Colonic mucosa (tissue), 4 donors: ENCODE measurements at regions not wholly inside any gene's neighbourhood (a gene's known extent, or its start where the extent isn't known, plus 50 kb on each side); places are given as distances from the start of the nearest gene placed in this dataset.

Experiments
- DNase-seq: peaks from one replicate; pipeline ENCODE4 v3.0.0-alpha.2; 2020
- H3K27ac ChIP-seq: fragments of 200-600 bp; one replicate; pipeline ENCODE4 v1.8.0; 2021
- H3K27me3 ChIP-seq: fragments of 200-600 bp; one replicate; pipeline ENCODE4 v1.8.0; 2021
- H3K36me3 ChIP-seq: fragments of 200-600 bp; one replicate; pipeline ENCODE4 v1.8.0; 2021
- H3K4me1 ChIP-seq: fragments of 200-600 bp; one replicate; pipeline ENCODE4 v1.8.0; 2021; ENCODE audit warnings: mild to moderate bottlenecking
- H3K4me3 ChIP-seq: fragments of 200-600 bp; one replicate; pipeline ENCODE4 v1.8.0; 2021
- H3K9ac ChIP-seq, 2 donors: one replicate each; pipeline ENCODE4 v1.7.0; 2013; ENCODE audit warnings: control low read depth in 2 of 2, low read depth in 2 of 2, low read length in 2 of 2
- H3K9me3 ChIP-seq: fragments of 200-600 bp; one replicate; pipeline ENCODE4 v1.8.0; 2021
- intact Hi-C: fragments of 100-400 bp; cut with DNase I; formaldehyde crosslinking; loops from one replicate; pipeline ENCODE4 v1.14.1; 2022
- TF ChIP-seq, protein P1 (sequence below): fragments of 200-600 bp; IDR thresholded peaks from one replicate; pipeline ENCODE4 v1.8.0; 2022; ENCODE audit warnings: antibody characterized with exemption, mild to moderate bottlenecking
- donor health status: healthy.
- donor health status: DM: no; HTN: no; CAD: no.
- donor health status: DM: no; HTN: no; CAD: no.

DNA sequence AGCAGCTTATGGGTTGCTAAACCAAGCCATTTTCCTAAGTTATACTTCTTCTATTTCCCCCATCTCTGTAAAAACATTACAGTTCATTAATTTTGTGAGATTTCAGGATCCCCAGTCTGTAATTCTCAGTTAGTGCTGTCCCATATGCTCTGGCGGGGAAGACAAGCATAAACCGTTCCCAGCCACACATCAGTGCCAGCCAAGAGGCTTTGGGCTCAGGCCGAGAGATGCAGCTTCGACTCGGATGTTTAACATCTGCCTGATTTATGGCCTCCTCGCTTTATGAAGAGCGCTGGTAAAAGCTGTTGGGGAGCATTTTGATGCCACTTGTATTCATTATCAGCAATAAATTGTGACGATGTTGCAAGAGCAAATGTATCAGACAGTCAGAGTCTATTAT lies 349.1 kb upstream of the CCDC196 start:
- H3K27ac ChIP-seq = no peak overlapping the region
- H3K36me3 ChIP-seq = no peaks in the 10 kb centered on the region
- no peaks in the 10 kb centered on the region for H3K4me1 ChIP-seq
- no peak overlapping the region for H3K9ac ChIP-seq
- DNase-seq = no peak
- H3K9me3 ChIP-seq = no peaks in the 10 kb centered on the region
- TF ChIP-seq, protein P1, sequence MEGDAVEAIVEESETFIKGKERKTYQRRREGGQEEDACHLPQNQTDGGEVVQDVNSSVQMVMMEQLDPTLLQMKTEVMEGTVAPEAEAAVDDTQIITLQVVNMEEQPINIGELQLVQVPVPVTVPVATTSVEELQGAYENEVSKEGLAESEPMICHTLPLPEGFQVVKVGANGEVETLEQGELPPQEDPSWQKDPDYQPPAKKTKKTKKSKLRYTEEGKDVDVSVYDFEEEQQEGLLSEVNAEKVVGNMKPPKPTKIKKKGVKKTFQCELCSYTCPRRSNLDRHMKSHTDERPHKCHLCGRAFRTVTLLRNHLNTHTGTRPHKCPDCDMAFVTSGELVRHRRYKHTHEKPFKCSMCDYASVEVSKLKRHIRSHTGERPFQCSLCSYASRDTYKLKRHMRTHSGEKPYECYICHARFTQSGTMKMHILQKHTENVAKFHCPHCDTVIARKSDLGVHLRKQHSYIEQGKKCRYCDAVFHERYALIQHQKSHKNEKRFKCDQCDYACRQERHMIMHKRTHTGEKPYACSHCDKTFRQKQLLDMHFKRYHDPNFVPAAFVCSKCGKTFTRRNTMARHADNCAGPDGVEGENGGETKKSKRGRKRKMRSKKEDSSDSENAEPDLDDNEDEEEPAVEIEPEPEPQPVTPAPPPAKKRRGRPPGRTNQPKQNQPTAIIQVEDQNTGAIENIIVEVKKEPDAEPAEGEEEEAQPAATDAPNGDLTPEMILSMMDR = no peak
- no peaks in the 10 kb centered on the region for H3K27me3 ChIP-seq
- intact Hi-C loops = no loop called here
- H3K4me3 ChIP-seq = no peak overlapping the region

DNA sequence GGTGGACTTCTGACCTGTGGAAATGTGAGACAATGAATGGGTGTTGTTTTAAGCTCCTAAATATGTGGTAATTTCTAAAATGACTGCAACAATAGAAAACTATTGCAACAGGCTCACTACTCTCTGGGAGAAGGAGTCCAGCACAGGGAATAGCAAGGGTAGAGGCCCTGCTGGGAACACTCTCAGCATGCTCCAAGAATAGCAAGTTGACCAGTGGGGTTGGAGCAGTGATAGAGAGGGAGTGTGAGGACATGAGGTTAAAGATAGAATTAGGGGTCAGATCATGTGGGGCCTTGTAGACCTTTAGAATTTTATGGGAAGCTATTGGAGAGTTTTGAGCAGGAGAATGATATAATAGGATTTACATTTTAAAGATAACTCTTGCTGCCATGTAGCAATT lies 346.7 kb upstream of the CCDC196 start:
- intact Hi-C loops = no loop called here
- TF ChIP-seq, protein P1 = no peak
- no peaks in the 10 kb centered on the region for H3K36me3 ChIP-seq

GRCh38 chr14:66140213-66140918 lies 345.8 kb upstream of the CCDC196 start:
- intact Hi-C loops = no loop called here
- Histone ChIP-seq H3K27ac (no peak overlapping the region), H3K36me3 (no peaks in the 10 kb centered on the region), H3K9ac (no peak overlapping the region), H3K4me1 (no peaks in the 10 kb centered on the region), H3K27me3 (no peaks in the 10 kb centered on the region), H3K4me3 (no peak overlapping the region), H3K9me3 (no peaks in the 10 kb centered on the region)
- DNase-seq = no peak
- TF ChIP-seq, protein P1 = no peak

More for the DNA sequence above, 346.7 kb upstream of the CCDC196 start:
- no peaks in the 10 kb centered on the region for H3K27me3 ChIP-seq
- H3K4me3 ChIP-seq = no peak overlapping the region
- H3K9ac ChIP-seq = no peak overlapping the region
- no peaks in the 10 kb centered on the region for H3K9me3 ChIP-seq
- no peaks in the 10 kb centered on the region for H3K4me1 ChIP-seq
- H3K27ac ChIP-seq = no peak overlapping the region
- DNase-seq = no peak

DNA sequence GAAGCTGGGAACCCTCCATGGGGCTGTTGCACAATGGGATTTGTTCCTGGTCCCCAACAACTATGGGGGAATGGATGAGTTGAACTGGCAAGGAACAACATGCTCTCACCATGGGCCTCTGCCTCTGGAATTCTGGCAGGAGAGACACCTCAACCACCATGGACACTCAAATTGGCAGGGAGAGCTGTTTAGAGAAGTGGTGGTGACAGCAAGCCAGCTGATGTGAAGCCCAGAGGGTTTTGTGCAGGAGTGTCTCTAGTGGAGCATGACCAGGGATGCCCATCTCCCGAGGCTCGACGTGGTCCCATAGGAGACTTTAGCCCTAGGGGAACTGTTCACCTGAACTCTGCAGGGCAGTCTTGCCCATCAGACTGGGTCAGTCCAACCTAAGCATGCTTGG lies 345.2 kb upstream of the CCDC196 start:
- Histone ChIP-seq H3K27me3 (no peaks in the 10 kb centered on the region), H3K4me3 (no peak overlapping the region), H3K36me3 (no peaks in the 10 kb centered on the region), H3K4me1 (no peaks in the 10 kb centered on the region), H3K9ac (no peak overlapping the region), H3K9me3 (no peaks in the 10 kb centered on the region), H3K27ac (no peak overlapping the region)
- intact Hi-C loops = no loop called here
- DNase-seq = no peak
- TF ChIP-seq, protein P1 = no peak

- Histone ChIP-seq H3K4me1 (no peaks in the 10 kb centered on the region), H3K36me3 (no peaks in the 10 kb centered on the region), H3K4me3 (no peak overlapping the region), H3K9ac (no peak overlapping the region), H3K9me3 (no peaks in the 10 kb centered on the region), H3K27ac (no peak overlapping the region), H3K27me3 (no peaks in the 10 kb centered on the region)
- DNase-seq = no peak
- intact Hi-C loops = no loop called here
- TF ChIP-seq, protein P1 = no peak
Measured at GRCh38 chr14:66141733-66142132, 344.4 kb upstream of the CCDC196 start.
